ENCODE measurements at regions not wholly inside any gene's neighbourhood (a gene's known extent, or its start where the extent isn't known, plus 50 kb on each side); places are given as distances from the start of the nearest gene placed in this dataset.

GRCh38 chr3:5442786-5443138, 255.3 kb downstream of the EDEM1 start:
- H3K4me1 ChIP-seq (ENCODE audit: control insufficient read depth, insufficient read depth, low read length, poor library complexity, severe bottlenecking): no peaks in the 10 kb centered on the region
- no peaks in the 10 kb centered on the region for H3K36me3 ChIP-seq (ENCODE audit: control insufficient read depth, insufficient read depth, low read length)
- H3K4me3 ChIP-seq (ENCODE audit: extremely low read depth, insufficient read depth, low read length, poor library complexity, severe bottlenecking): no peak overlapping the region
- no peaks in the 10 kb centered on the region for H3K9me3 ChIP-seq (ENCODE audit: control insufficient read depth, low read length)
- H3K27ac ChIP-seq (ENCODE audit: low read depth, low read length, severe bottlenecking): no peak overlapping the region

GRCh38 chr3:5444253-5444652, 256.7 kb downstream of the EDEM1 start:
- Histone ChIP-seq H3K27ac (ENCODE audit: low read depth, low read length, severe bottlenecking) (no peak overlapping the region), H3K9me3 (ENCODE audit: control insufficient read depth, low read length) (no peaks in the 10 kb centered on the region), H3K36me3 (ENCODE audit: control insufficient read depth, insufficient read depth, low read length) (no peaks in the 10 kb centered on the region), H3K4me3 (ENCODE audit: extremely low read depth, insufficient read depth, low read length, poor library complexity, severe bottlenecking) (no peak overlapping the region), H3K4me1 (ENCODE audit: control insufficient read depth, insufficient read depth, low read length, poor library complexity, severe bottlenecking) (no peaks in the 10 kb centered on the region)
- WGBS, 2 experiments (ENCODE audit: insufficient coverage in 2 of 2): 83 to 100% methylated on average over 1 to 2 of the region's 2 CpGs

- Histone ChIP-seq H3K27ac (ENCODE audit: low read depth, low read length, severe bottlenecking) (no peak overlapping the region), H3K36me3 (ENCODE audit: control insufficient read depth, insufficient read depth, low read length) (no peaks in the 10 kb centered on the region), H3K4me3 (ENCODE audit: extremely low read depth, insufficient read depth, low read length, poor library complexity, severe bottlenecking) (no peak overlapping the region), H3K9me3 (ENCODE audit: control insufficient read depth, low read length) (no peaks in the 10 kb centered on the region), H3K4me1 (ENCODE audit: control insufficient read depth, insufficient read depth, low read length, poor library complexity, severe bottlenecking) (no peaks in the 10 kb centered on the region)
- WGBS, 2 experiments (ENCODE audit: insufficient coverage in 2 of 2): 100% methylated on average over 2 to 3 of the region's 5 CpGs
Measured at GRCh38 chr3:5445676-5446201, 258.2 kb downstream of the EDEM1 start.

- no peaks in the 10 kb centered on the region for H3K36me3 ChIP-seq (ENCODE audit: control insufficient read depth, insufficient read depth, low read length)
- no peaks in the 10 kb centered on the region for H3K9me3 ChIP-seq (ENCODE audit: control insufficient read depth, low read length)
- H3K4me1 ChIP-seq (ENCODE audit: control insufficient read depth, insufficient read depth, low read length, poor library complexity, severe bottlenecking): no peaks in the 10 kb centered on the region
- 100% methylated on average over 1 of the region's 5 CpGs; no CpG with 5 or more reads in 1 of the 2 experiments for WGBS, 2 experiments (ENCODE audit: insufficient coverage in 2 of 2)
- H3K27ac ChIP-seq (ENCODE audit: low read depth, low read length, severe bottlenecking): no peak overlapping the region
- H3K4me3 ChIP-seq (ENCODE audit: extremely low read depth, insufficient read depth, low read length, poor library complexity, severe bottlenecking): no peak overlapping the region
Measured at GRCh38 chr3:5448246-5448645, 260.7 kb downstream of the EDEM1 start.

GRCh38 chr3:5448816-5449215, 261.3 kb downstream of the EDEM1 start:
- Histone ChIP-seq H3K4me1 (ENCODE audit: control insufficient read depth, insufficient read depth, low read length, poor library complexity, severe bottlenecking) (no peaks in the 10 kb centered on the region), H3K36me3 (ENCODE audit: control insufficient read depth, insufficient read depth, low read length) (no peaks in the 10 kb centered on the region), H3K4me3 (ENCODE audit: extremely low read depth, insufficient read depth, low read length, poor library complexity, severe bottlenecking) (no peak overlapping the region), H3K27ac (ENCODE audit: low read depth, low read length, severe bottlenecking) (no peak overlapping the region), H3K9me3 (ENCODE audit: control insufficient read depth, low read length) (no peaks in the 10 kb centered on the region)
- 78 to 89% methylated on average over 1 to 2 of the region's 2 CpGs for WGBS, 2 experiments (ENCODE audit: insufficient coverage in 2 of 2)

- Histone ChIP-seq H3K27ac (ENCODE audit: low read depth, low read length, severe bottlenecking) (no peak overlapping the region), H3K9me3 (ENCODE audit: control insufficient read depth, low read length) (no peaks in the 10 kb centered on the region), H3K36me3 (ENCODE audit: control insufficient read depth, insufficient read depth, low read length) (no peaks in the 10 kb centered on the region), H3K4me1 (ENCODE audit: control insufficient read depth, insufficient read depth, low read length, poor library complexity, severe bottlenecking) (no peaks in the 10 kb centered on the region), H3K4me3 (ENCODE audit: extremely low read depth, insufficient read depth, low read length, poor library complexity, severe bottlenecking) (no peak overlapping the region)
- no CpG with 5 or more reads among the region's 1 CpG for WGBS, 2 experiments (ENCODE audit: insufficient coverage in 2 of 2)
Measured at GRCh38 chr3:5456199-5456598, 268.7 kb downstream of the EDEM1 start.

GRCh38 chr3:5458526-5458925, 271.0 kb downstream of the EDEM1 start:
- H3K9me3 ChIP-seq (ENCODE audit: control insufficient read depth, low read length): no peaks in the 10 kb centered on the region
- no peak overlapping the region for H3K27ac ChIP-seq (ENCODE audit: low read depth, low read length, severe bottlenecking)
- H3K36me3 ChIP-seq (ENCODE audit: control insufficient read depth, insufficient read depth, low read length): no peaks in the 10 kb centered on the region
- no peaks in the 10 kb centered on the region for H3K4me1 ChIP-seq (ENCODE audit: control insufficient read depth, insufficient read depth, low read length, poor library complexity, severe bottlenecking)
- no peak overlapping the region for H3K4me3 ChIP-seq (ENCODE audit: extremely low read depth, insufficient read depth, low read length, poor library complexity, severe bottlenecking)

- WGBS, 2 experiments (ENCODE audit: insufficient coverage in 2 of 2): no CpG with 5 or more reads among the region's 1 CpG
- Histone ChIP-seq H3K4me3 (ENCODE audit: extremely low read depth, insufficient read depth, low read length, poor library complexity, severe bottlenecking) (no peak overlapping the region), H3K36me3 (ENCODE audit: control insufficient read depth, insufficient read depth, low read length) (no peaks in the 10 kb centered on the region), H3K9me3 (ENCODE audit: control insufficient read depth, low read length) (no peaks in the 10 kb centered on the region), H3K27ac (ENCODE audit: low read depth, low read length, severe bottlenecking) (no peak overlapping the region), H3K4me1 (ENCODE audit: control insufficient read depth, insufficient read depth, low read length, poor library complexity, severe bottlenecking) (no peaks in the 10 kb centered on the region)
Measured at GRCh38 chr3:5462086-5462485, 274.6 kb downstream of the EDEM1 start.

- H3K27ac ChIP-seq (ENCODE audit: low read depth, low read length, severe bottlenecking): no peak overlapping the region
- 80 to 82% methylated on average over 2 of the region's 3 CpGs for WGBS, 2 experiments (ENCODE audit: insufficient coverage in 2 of 2)
- no peak overlapping the region for H3K4me3 ChIP-seq (ENCODE audit: extremely low read depth, insufficient read depth, low read length, poor library complexity, severe bottlenecking)
- no peaks in the 10 kb centered on the region for H3K9me3 ChIP-seq (ENCODE audit: control insufficient read depth, low read length)
- H3K4me1 ChIP-seq (ENCODE audit: control insufficient read depth, insufficient read depth, low read length, poor library complexity, severe bottlenecking): no peaks in the 10 kb centered on the region
- no peaks in the 10 kb centered on the region for H3K36me3 ChIP-seq (ENCODE audit: control insufficient read depth, insufficient read depth, low read length)
Measured at GRCh38 chr3:5463991-5464390, 276.5 kb downstream of the EDEM1 start.

GRCh38 chr3:5464649-5465048, 277.1 kb downstream of the EDEM1 start:
- Histone ChIP-seq H3K9me3 (ENCODE audit: control insufficient read depth, low read length) (no peaks in the 10 kb centered on the region), H3K4me1 (ENCODE audit: control insufficient read depth, insufficient read depth, low read length, poor library complexity, severe bottlenecking) (no peaks in the 10 kb centered on the region), H3K27ac (ENCODE audit: low read depth, low read length, severe bottlenecking) (no peak overlapping the region), H3K36me3 (ENCODE audit: control insufficient read depth, insufficient read depth, low read length) (no peaks in the 10 kb centered on the region), H3K4me3 (ENCODE audit: extremely low read depth, insufficient read depth, low read length, poor library complexity, severe bottlenecking) (no peak overlapping the region)
- WGBS, 2 experiments (ENCODE audit: insufficient coverage in 2 of 2): 80% methylated on average over 1 of the region's 4 CpGs; no CpG with 5 or more reads in 1 of the 2 experiments

GRCh38 chr3:5465183-5465582, 277.7 kb downstream of the EDEM1 start:
- H3K27ac ChIP-seq (ENCODE audit: low read depth, low read length, severe bottlenecking): no peak overlapping the region
- WGBS, 2 experiments (ENCODE audit: insufficient coverage in 2 of 2): no CpG with 5 or more reads among the region's 3 CpGs
- no peaks in the 10 kb centered on the region for H3K4me1 ChIP-seq (ENCODE audit: control insufficient read depth, insufficient read depth, low read length, poor library complexity, severe bottlenecking)

More at GRCh38 chr3:5465183-5465582, 277.7 kb downstream of the EDEM1 start:
- H3K36me3 ChIP-seq (ENCODE audit: control insufficient read depth, insufficient read depth, low read length): no peaks in the 10 kb centered on the region
- no peaks in the 10 kb centered on the region for H3K9me3 ChIP-seq (ENCODE audit: control insufficient read depth, low read length)
- H3K4me3 ChIP-seq (ENCODE audit: extremely low read depth, insufficient read depth, low read length, poor library complexity, severe bottlenecking): no peak overlapping the region

Data from mesodermal cell (in vitro differentiated cells).